Trophoblast cell (in vitro differentiated cells and primary cell): ENCODE measurements at regions not wholly inside any gene's neighbourhood (a gene's known extent, or its start where the extent isn't known, plus 50 kb on each side); places are given as distances from the start of the nearest gene placed in this dataset.

ENCODE experiments used
- DNase-seq, 2 donors: peaks; one replicate each; pipeline ENCODE4 v3.0.0-alpha.2; 2016
- H2AFZ ChIP-seq: 2 replicates; pipeline ENCODE4 v1.6.1; 2013; ENCODE audit warnings: low read length, moderate library complexity, mild to moderate bottlenecking; ENCODE audit not compliant: insufficient read depth, poor library complexity
- H2AK5ac ChIP-seq: 2 replicates; pipeline ENCODE4 v1.6.1; 2013; ENCODE audit warnings: mild to moderate bottlenecking, low read length
- H2BK120ac ChIP-seq: 2 replicates; pipeline ENCODE4 v1.6.1; 2013; ENCODE audit warnings: low read length, mild to moderate bottlenecking, moderate library complexity; ENCODE audit not compliant: insufficient read depth, poor library complexity
- H2BK12ac ChIP-seq: 2 replicates; pipeline ENCODE4 v1.6.1; 2013; ENCODE audit warnings: mild to moderate bottlenecking, low read length, moderate library complexity
- H2BK5ac ChIP-seq: 2 replicates; pipeline ENCODE4 v1.6.1; 2013; ENCODE audit warnings: low read length, low read depth, moderate library complexity, mild to moderate bottlenecking; ENCODE audit not compliant: poor library complexity
- H3K14ac ChIP-seq: 2 replicates; pipeline ENCODE4 v1.6.1; 2013; ENCODE audit warnings: mild to moderate bottlenecking, low read length
- H3K18ac ChIP-seq: 2 replicates; pipeline ENCODE4 v1.6.1; 2013; ENCODE audit warnings: mild to moderate bottlenecking, low read length
- H3K23ac ChIP-seq: 2 replicates; pipeline ENCODE4 v1.6.1; 2013; ENCODE audit warnings: low read length
- H3K27ac ChIP-seq: 2 replicates; pipeline ENCODE4 v1.5.1; 2013; ENCODE audit warnings: low read depth, mild to moderate bottlenecking, inconsistent platforms, low read length, moderate library complexity
- H3K27me3 ChIP-seq: 2 replicates; pipeline ENCODE4 v1.6.1; 2013; ENCODE audit warnings: inconsistent platforms, mild to moderate bottlenecking, low read length, moderate library complexity; ENCODE audit not compliant: insufficient read depth
- H3K36me3 ChIP-seq, 2 experiments: 1 replicate in 1 of 2; 2 replicates in 1 of 2; pipeline ENCODE4 v1.6.1; 2013; ENCODE audit warnings: low read length in 2 of 2, mild to moderate bottlenecking in 2 of 2, moderate library complexity in 1 of 2; ENCODE audit not compliant: insufficient read depth in 2 of 2, control insufficient read depth in 1 of 2
- H3K4ac ChIP-seq: 2 replicates; pipeline ENCODE4 v1.6.1; 2013; ENCODE audit warnings: low read depth, mild to moderate bottlenecking, low read length, moderate library complexity
- H3K4me1 ChIP-seq, 2 experiments: 1 replicate in 1 of 2; 2 replicates in 1 of 2; pipeline ENCODE4 v1.6.1; 2013; ENCODE audit warnings: low read length in 2 of 2, mild to moderate bottlenecking in 2 of 2, moderate library complexity in 1 of 2; ENCODE audit not compliant: insufficient read depth in 2 of 2, control insufficient read depth in 1 of 2
- H3K4me2 ChIP-seq: 2 replicates; pipeline ENCODE4 v1.6.1; 2013; ENCODE audit warnings: inconsistent platforms, mild to moderate bottlenecking, low read length, moderate library complexity
- H3K4me3 ChIP-seq: 2 replicates; pipeline ENCODE4 v1.5.1; 2013; ENCODE audit warnings: mild to moderate bottlenecking, low read depth, low read length, inconsistent platforms
- H3K79me1 ChIP-seq: one replicate; pipeline ENCODE4 v1.6.1; 2013; ENCODE audit warnings: low read length
- H3K79me2 ChIP-seq: 2 replicates; pipeline ENCODE4 v1.6.1; 2013; ENCODE audit warnings: low read length, mild to moderate bottlenecking; ENCODE audit not compliant: control insufficient read depth, insufficient read depth, poor library complexity
- H3K9ac ChIP-seq: 2 replicates; pipeline ENCODE4 v1.6.1; 2013; ENCODE audit warnings: mild to moderate bottlenecking, low read length
- H3K9me3 ChIP-seq: 2 replicates; pipeline ENCODE4 v1.6.1; 2013; ENCODE audit warnings: low read depth, mild to moderate bottlenecking, control low read depth, inconsistent platforms, low read length; ENCODE audit not compliant: insufficient read depth
- H4K12ac ChIP-seq: 2 replicates; pipeline ENCODE4 v1.6.1; 2013; ENCODE audit warnings: low read depth, mild to moderate bottlenecking, low read length, moderate library complexity
- H4K8ac ChIP-seq: 2 replicates; pipeline ENCODE4 v1.6.1; 2013; ENCODE audit warnings: low read depth, mild to moderate bottlenecking, low read length, moderate library complexity
- H4K91ac ChIP-seq: one replicate; pipeline ENCODE4 v1.6.1; 2013; ENCODE audit warnings: low read depth, mild to moderate bottlenecking, low read length, moderate library complexity
- WGBS: extraction: QIAGEN DNeasy Blood & Tissue Kit; methylation state at CpG from one replicate; pipeline ENCODE4 v1.1.7; 2013; ENCODE audit warnings: missing lambda C conversion rate; ENCODE audit not compliant: insufficient read length, insufficient coverage; ENCODE audit errors: extremely low coverage; 5-methylcytosine and 5-hydroxymethylcytosine counted together

DNA sequence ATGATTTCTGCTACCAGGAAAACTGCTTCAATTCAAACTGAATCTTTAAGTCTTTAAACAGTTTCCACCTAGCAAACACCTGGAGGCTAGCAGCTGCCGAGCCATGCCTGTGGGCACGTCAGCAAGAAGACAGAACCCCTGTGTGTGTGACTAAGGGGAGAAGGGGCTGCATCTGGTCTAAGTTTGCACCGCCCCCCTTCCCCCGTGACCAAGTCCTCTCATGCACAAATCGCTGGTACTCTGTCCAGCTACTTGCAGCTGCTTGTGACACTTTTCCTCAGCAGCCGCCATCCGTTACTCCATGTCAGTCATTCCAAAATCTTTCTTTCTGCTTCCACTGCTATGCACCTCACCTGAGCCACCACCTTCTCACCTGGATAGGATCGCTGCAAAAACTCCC lies 355.0 kb downstream of the SS18 start:
- no CpG with 5 or more reads among the region's 8 CpGs for WGBS
- Histone ChIP-seq H3K4me3 (no peak overlapping the region), H3K4me1 (peaks cover 9 to 10% of the 10 kb centered on the region in 2 experiments), H4K8ac (no peak overlapping the region), H3K79me1 (peaks cover 3% of the 10 kb centered on the region), H3K14ac (no peak overlapping the region), H3K9ac (no peak overlapping the region), H2BK12ac (peak overlapping the region; percentile 27), H3K36me3 (no peaks in the 10 kb centered on the region), H3K23ac (no peak overlapping the region), H3K27ac (no peak overlapping the region), H2BK5ac (no peak overlapping the region), H3K18ac (no peak overlapping the region), H3K4ac (no peak overlapping the region), H2AFZ (no peak overlapping the region), H4K12ac (no peak overlapping the region), H2AK5ac (no peak overlapping the region), H2BK120ac (no peak overlapping the region), H3K27me3 (no peaks in the 10 kb centered on the region), H3K79me2 (no peaks in the 10 kb centered on the region), H3K4me2 (no peak overlapping the region), H3K9me3 (no peaks in the 10 kb centered on the region), H4K91ac (no peak overlapping the region)
- DNase-seq: peak; percentile 2 to 37

DNA sequence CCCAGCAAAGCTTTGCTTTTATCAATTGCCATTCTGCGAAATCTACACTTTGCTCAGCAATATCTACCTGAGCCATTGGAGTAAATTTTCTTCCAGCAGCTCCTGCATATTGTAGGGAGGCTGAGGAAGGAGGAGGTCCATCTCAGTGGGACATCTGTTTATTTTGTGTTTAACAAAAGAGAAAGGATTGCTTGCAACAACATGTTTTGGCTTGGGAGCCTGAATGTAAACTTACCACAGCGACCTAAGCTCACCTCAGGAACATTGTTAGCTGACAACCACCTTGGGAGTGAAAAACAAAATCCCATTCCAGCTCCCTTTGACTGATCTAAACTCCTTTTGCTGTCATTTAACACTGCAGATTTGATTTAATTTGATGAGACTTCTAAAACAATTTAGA lies 356.1 kb downstream of the SS18 start:
- H4K8ac ChIP-seq: peak overlapping the region; percentile 56

DNA sequence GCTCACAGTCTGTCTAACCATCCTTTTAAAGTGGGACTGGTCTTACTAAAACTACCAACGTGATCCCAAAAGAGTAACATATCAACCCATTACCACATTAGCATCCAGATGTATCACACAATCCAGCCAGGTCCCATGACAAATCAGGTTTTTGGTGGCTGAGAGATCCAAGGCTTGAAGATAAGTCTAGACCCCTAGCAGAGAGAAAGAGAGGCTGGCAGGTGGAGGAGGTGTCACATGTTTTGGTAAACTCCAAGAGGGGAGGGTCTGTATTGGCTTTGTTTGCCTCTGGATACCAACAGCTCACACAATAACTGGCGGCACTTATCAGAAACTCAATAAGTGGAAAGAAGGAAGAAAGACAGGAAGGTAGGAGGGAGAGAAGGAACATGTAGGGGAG lies 357.6 kb downstream of the SS18 start:
- no peak overlapping the region for H4K12ac ChIP-seq
- no peak overlapping the region for H3K9ac ChIP-seq
- H3K14ac ChIP-seq: no peak overlapping the region
- no peak overlapping the region for H3K4ac ChIP-seq
- DNase-seq: no peak
- H3K4me2 ChIP-seq: no peak overlapping the region
- H3K4me3 ChIP-seq: no peak overlapping the region
- H2BK12ac ChIP-seq: no peak overlapping the region
- no peak overlapping the region for H4K8ac ChIP-seq
- H3K9me3 ChIP-seq: no peaks in the 10 kb centered on the region
- H2AK5ac ChIP-seq: no peak overlapping the region
- H2BK120ac ChIP-seq: no peak overlapping the region
- no peak overlapping the region for H4K91ac ChIP-seq
- peaks cover under 1% of the 10 kb centered on the region for H3K79me1 ChIP-seq
- no peak overlapping the region for H3K18ac ChIP-seq
- H3K27me3 ChIP-seq: no peaks in the 10 kb centered on the region
- peaks cover 8 to 9% of the 10 kb centered on the region in 2 experiments for H3K4me1 ChIP-seq
- H3K27ac ChIP-seq: no peak overlapping the region
- H2BK5ac ChIP-seq: no peak overlapping the region
- H3K36me3 ChIP-seq: no peaks in the 10 kb centered on the region
- H3K79me2 ChIP-seq: no peaks in the 10 kb centered on the region
- no CpG with 5 or more reads among the region's 2 CpGs for WGBS
- no peak overlapping the region for H3K23ac ChIP-seq
- H2AFZ ChIP-seq: no peak overlapping the region

More for the DNA sequence above, 356.1 kb downstream of the SS18 start:
- H3K14ac ChIP-seq: no peak overlapping the region
- no peak overlapping the region for H3K4me2 ChIP-seq
- no peak overlapping the region for H3K4me3 ChIP-seq
- no peaks in the 10 kb centered on the region for H3K9me3 ChIP-seq
- no peaks in the 10 kb centered on the region for H3K79me2 ChIP-seq
- H4K91ac ChIP-seq: no peak overlapping the region
- no peak overlapping the region for H2AFZ ChIP-seq
- no CpG with 5 or more reads among the region's 2 CpGs for WGBS
- peaks cover 3% of the 10 kb centered on the region for H3K79me1 ChIP-seq
- DNase-seq: no peak
- no peaks in the 10 kb centered on the region for H3K36me3 ChIP-seq
- no peak overlapping the region for H2BK120ac ChIP-seq
- no peak overlapping the region for H3K27ac ChIP-seq
- H2BK12ac ChIP-seq: no peak overlapping the region
- no peak overlapping the region for H4K12ac ChIP-seq
- H3K4ac ChIP-seq: no peak overlapping the region
- H3K23ac ChIP-seq: no peak overlapping the region
- H2BK5ac ChIP-seq: no peak overlapping the region
- no peaks in the 10 kb centered on the region for H3K27me3 ChIP-seq
- no peak overlapping the region for H2AK5ac ChIP-seq
- H3K9ac ChIP-seq: no peak overlapping the region
- no peak overlapping the region for H3K18ac ChIP-seq
- H3K4me1 ChIP-seq: peaks cover 9 to 10% of the 10 kb centered on the region in 2 experiments

DNA sequence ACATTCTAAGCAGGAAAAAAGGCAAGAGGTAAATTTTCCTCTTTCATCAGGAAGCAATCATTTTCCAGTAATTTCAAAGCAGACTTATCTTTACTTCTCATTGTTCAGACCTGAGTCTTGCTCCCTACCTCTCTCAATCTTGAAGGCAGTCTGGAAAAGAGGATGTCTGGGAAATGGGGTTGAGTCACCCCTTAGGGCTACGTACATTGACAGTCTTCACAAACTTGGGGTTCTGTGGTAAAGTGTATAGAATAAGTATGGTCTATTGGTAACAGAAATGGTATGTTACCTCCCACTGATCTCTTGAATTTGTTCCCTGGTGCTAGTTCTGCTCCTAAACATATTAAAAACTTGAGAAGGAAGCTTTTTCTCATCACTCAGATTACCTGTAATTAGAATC lies 361.3 kb downstream of the SS18 start:
- Histone ChIP-seq H3K4me1 (peaks cover 0 to 2% of the 10 kb centered on the region in 2 experiments), H3K9ac (no peak overlapping the region), H4K8ac (no peak overlapping the region), H2AK5ac (no peak overlapping the region), H3K79me2 (no peaks in the 10 kb centered on the region), H3K36me3 (no peaks in the 10 kb centered on the region), H3K9me3 (no peaks in the 10 kb centered on the region), H2BK5ac (no peak overlapping the region), H2BK12ac (no peak overlapping the region), H3K18ac (no peak overlapping the region), H3K27me3 (no peaks in the 10 kb centered on the region), H2BK120ac (no peak overlapping the region), H3K14ac (no peak overlapping the region), H4K12ac (no peak overlapping the region), H3K4ac (no peak overlapping the region), H2AFZ (no peak overlapping the region), H3K23ac (no peak overlapping the region), H4K91ac (no peak overlapping the region), H3K4me3 (no peak overlapping the region), H3K27ac (no peak overlapping the region), H3K4me2 (no peak overlapping the region), H3K79me1 (no peaks in the 10 kb centered on the region)
- no CpG with 5 or more reads among the region's 1 CpG for WGBS
- DNase-seq: no peak
